K562 (cell line): ENCODE measurements at regions not wholly inside any gene's neighbourhood (a gene's known extent, or its start where the extent isn't known, plus 50 kb on each side); places are given as distances from the start of the nearest gene placed in this dataset.

Experiments
- ATAC-seq: fragments of 200-7000 bp; cut with Tn5 transposase; 3 replicates; pipeline ENCODE4 v1.9.1; 2020; ENCODE audit warnings: moderate library complexity
- BruUV-seq: library from RNA; stranded (reverse); fragments of 400-500 nt; replicated peaks from 2 replicates; lab custom pipeline; 2021; lab: Mats Ljungman, UMichigan
- CTCF ChIA-PET: fragments of 300-600 bp; formaldehyde crosslinking; extraction: SDS; loops from one replicate; lab custom pipeline; 2021; ENCODE audit warnings: low intra/inter-chr PET ratio; lab: Yijun Ruan, JAX
- POLR2A ChIA-PET: fragments of 300-600, 350-650 bp; sonication (Branson Sonifier 250); formaldehyde crosslinking; extraction: SDS; loops from one replicate; lab custom pipeline; 2021; ENCODE audit warnings: antibody characterized with exemption, inconsistent platforms; lab: Yijun Ruan, JAX
- DNase-seq, 4 experiments: peaks; one replicate each; pipeline versions ENCODE4 v3.0.0 to v3.0.0-alpha.2; 2011 to 2018; ENCODE audit warnings: low spot score in 3 of 4, mixed read lengths in 3 of 4; ENCODE audit errors: extremely low read depth in 1 of 4
- FAIRE-seq: peaks from 2 replicates; lab custom pipeline; 2011; peaks lifted over from hg19 to GRCh38; lab: Jason Lieb, UNC
- H2AFZ ChIP-seq: 2 replicates; pipeline ENCODE4 v1.6.0; 2011; ENCODE audit warnings: low read depth, low read length, control low read depth, inconsistent platforms
- H3K27ac ChIP-seq: fragments of 200-600 bp; 3 replicates; pipeline ENCODE4 v1.8.0; 2011; ENCODE audit warnings: low read depth, mild to moderate bottlenecking, control low read depth, inconsistent platforms, low read length, moderate library complexity, mixed read lengths; ENCODE audit errors: extremely low read depth
- H3K27me3 ChIP-seq, 2 experiments: fragments of 300-600 bp in 1 of 2; 2 replicates in 1 of 2; 3 replicates in 1 of 2; pipeline versions ENCODE4 v1.6.0 to v1.8.0; 2011; ENCODE audit warnings: inconsistent platforms in 2 of 2, low read length in 2 of 2, mild to moderate bottlenecking in 1 of 2, mixed read lengths in 1 of 2, moderate library complexity in 1 of 2; ENCODE audit not compliant: control insufficient read depth in 2 of 2, insufficient read depth in 2 of 2
- H3K36me3 ChIP-seq: fragments of 300-600 bp; 3 replicates; pipeline ENCODE4 v1.8.0; 2011; ENCODE audit warnings: mild to moderate bottlenecking, low read length, inconsistent platforms; ENCODE audit not compliant: control insufficient read depth, insufficient read depth
- H3K4me1 ChIP-seq, 2 experiments: fragments of 200-600 bp in 1 of 2; replicated peaks in 1 of 2; 2 replicates in 1 of 2; 3 replicates in 1 of 2; pipeline versions ENCODE4 v1.5.1 to v1.8.0; 2011; ENCODE audit warnings: inconsistent platforms in 2 of 2, low read length in 2 of 2, mild to moderate bottlenecking in 1 of 2, mixed read lengths in 1 of 2, moderate library complexity in 1 of 2; ENCODE audit not compliant: control insufficient read depth in 2 of 2, insufficient read depth in 2 of 2
- H3K4me2 ChIP-seq: 2 replicates; pipeline ENCODE4 v1.6.1; 2011; ENCODE audit warnings: low read length, control low read depth, inconsistent platforms, mixed read lengths; ENCODE audit not compliant: insufficient read depth
- H3K4me3 ChIP-seq: fragments of 200-600 bp; sonication (generic), shearing (Covaris generic); 2 replicates; pipeline ENCODE4 v1.5.1; 2016; ENCODE audit warnings: control low read depth, inconsistent platforms
- H3K79me2 ChIP-seq: fragments of 200-600 bp; 3 replicates; pipeline ENCODE4 v1.8.0; 2011; ENCODE audit warnings: low read length, inconsistent platforms; ENCODE audit not compliant: control insufficient read depth, insufficient read depth
- H3K9ac ChIP-seq, 2 experiments: 2 replicates each; pipeline versions ENCODE4 v1.6.0 to v1.6.1; 2011; ENCODE audit warnings: low read depth in 2 of 2, low read length in 2 of 2, control low read depth in 1 of 2, inconsistent platforms in 1 of 2, mild to moderate bottlenecking in 1 of 2, mixed read lengths in 1 of 2; ENCODE audit not compliant: insufficient read depth in 1 of 2
- H3K9me1 ChIP-seq: one replicate; pipeline ENCODE4 v1.6.0; 2011; ENCODE audit warnings: inconsistent platforms, mild to moderate bottlenecking, low read length, moderate library complexity; ENCODE audit not compliant: control insufficient read depth, insufficient read depth
- H3K9me3 ChIP-seq: replicated peaks from 2 replicates; pipeline ENCODE4 v1.5.1; 2011; ENCODE audit warnings: low read depth, low read length, inconsistent platforms; ENCODE audit not compliant: control insufficient read depth, insufficient read depth
- H4K20me1 ChIP-seq: replicated peaks from 2 replicates; pipeline ENCODE4 v1.6.1; 2011; ENCODE audit warnings: low read length, inconsistent platforms, mixed read lengths; ENCODE audit not compliant: control insufficient read depth, insufficient read depth
- CBFB ChIP-seq: sonication (generic); formaldehyde crosslinking; IDR thresholded peaks from 2 replicates; pipeline ENCODE4 v1.4.0; 2020; ENCODE audit warnings: mild to moderate bottlenecking, missing genetic modification reagents
- CHD4 ChIP-seq: fragments of 200-600 bp; sonication (generic); IDR thresholded peaks from 3 replicates; pipeline ENCODE4 v1.6.1; 2012; ENCODE audit warnings: low read depth, mild to moderate bottlenecking, mixed read lengths, low read length, inconsistent platforms; ENCODE audit not compliant: insufficient read depth, insufficient replicate concordance, poor library complexity, severe bottlenecking
- FOXA3 ChIP-seq, 2 experiments: fragments of 450-650 bp in 1 of 2; sonication (generic) in 1 of 2; formaldehyde crosslinking; IDR thresholded peaks in 1 of 2; conservative IDR thresholded peaks in 1 of 2; 2 replicates each; pipeline versions ENCODE4 v1.4.0 to v1.8.0; 2020 to 2022; ENCODE audit warnings: mild to moderate bottlenecking in 2 of 2, missing genetic modification reagents in 1 of 2
- FOXK1 ChIP-seq: sonication (generic); formaldehyde crosslinking; IDR thresholded peaks from 2 replicates; pipeline ENCODE4 v1.8.0; 2022; ENCODE audit warnings: missing genetic modification reagents, mild to moderate bottlenecking, borderline replicate concordance
- HIVEP1 ChIP-seq: fragments of 250-450 bp; sonication (Bioruptor Pico); IDR thresholded peaks from 2 replicates; pipeline ENCODE4 v1.4.0; 2020; ENCODE audit warnings: mild to moderate bottlenecking
- MEIS2 ChIP-seq: fragments of 450-650 bp; IDR thresholded peaks from 2 replicates; pipeline ENCODE4 v1.6.1; 2014; ENCODE audit warnings: mild to moderate bottlenecking; ENCODE audit not compliant: partially characterized antibody
- NFYB ChIP-seq: IDR thresholded peaks from 2 replicates; pipeline ENCODE4 v1.6.1; 2011; ENCODE audit warnings: mild to moderate bottlenecking, moderate library complexity; ENCODE audit not compliant: insufficient read length; ENCODE audit errors: extremely low read depth
- RUNX1 ChIP-seq: sonication (generic); IDR thresholded peaks from 2 replicates; pipeline ENCODE4 v1.6.1; 2016; ENCODE audit warnings: antibody characterized with exemption, low read depth
- TEAD4 ChIP-seq, 2 experiments: sonication (generic) in 1 of 2; formaldehyde crosslinking in 1 of 2; IDR thresholded peaks; 2 replicates each; pipeline versions ENCODE4 v1.6.1 to v1.8.0; 2012 to 2022; ENCODE audit warnings: borderline replicate concordance in 1 of 2, inconsistent platforms in 1 of 2, low read length in 1 of 2, mild to moderate bottlenecking in 1 of 2, missing genetic modification reagents in 1 of 2
- YBX1 ChIP-seq: fragments of 450-650 bp; IDR thresholded peaks from 2 replicates; pipeline ENCODE4 v1.7.1; 2016; ENCODE audit warnings: mild to moderate bottlenecking
- in situ Hi-C: fragments of 300-500 bp; cut with MboI; formaldehyde crosslinking; loops from 4 replicates; pipeline ENCODE4 v1.15.0; 2018; ENCODE audit warnings: inconsistent platforms, mixed read lengths
- intact Hi-C: fragments of 100-400 bp; cut with micrococcal nuclease; formaldehyde crosslinking; loops from 2 replicates; pipeline ENCODE4 v1.14.2; 2022
- TF ChIP-seq, protein P1 (sequence below): fragments of 250-450 bp; sonication (Bioruptor Pico); IDR thresholded peaks from 2 replicates; pipeline ENCODE4 v1.8.0; 2022; ENCODE audit warnings: inconsistent platforms
- TF ChIP-seq, protein P2 (sequence below): fragments of 450-650 bp; IDR thresholded peaks from 2 replicates; pipeline ENCODE4 v1.6.1; 2016; ENCODE audit warnings: borderline replicate concordance
- TF ChIP-seq, protein P3 (sequence below): fragments of 200-400 bp; formaldehyde crosslinking; IDR thresholded peaks from 2 replicates; pipeline ENCODE4 v1.6.1; 2017; ENCODE audit warnings: mild to moderate bottlenecking, low read depth, low read length, moderate library complexity
- TF ChIP-seq, protein P4 (sequence below), 2 experiments: IDR thresholded peaks; 2 replicates each; pipeline ENCODE4 v1.6.1; 2011; ENCODE audit warnings: borderline replicate concordance in 1 of 2, control low read depth in 1 of 2, low read depth in 1 of 2, low read length in 1 of 2, mild to moderate bottlenecking in 1 of 2, mixed read lengths in 1 of 2, moderate library complexity in 1 of 2; ENCODE audit not compliant: insufficient read depth in 1 of 2, insufficient read length in 1 of 2, poor library complexity in 1 of 2, severe bottlenecking in 1 of 2; ENCODE audit errors: extremely low read depth in 1 of 2

DNA sequence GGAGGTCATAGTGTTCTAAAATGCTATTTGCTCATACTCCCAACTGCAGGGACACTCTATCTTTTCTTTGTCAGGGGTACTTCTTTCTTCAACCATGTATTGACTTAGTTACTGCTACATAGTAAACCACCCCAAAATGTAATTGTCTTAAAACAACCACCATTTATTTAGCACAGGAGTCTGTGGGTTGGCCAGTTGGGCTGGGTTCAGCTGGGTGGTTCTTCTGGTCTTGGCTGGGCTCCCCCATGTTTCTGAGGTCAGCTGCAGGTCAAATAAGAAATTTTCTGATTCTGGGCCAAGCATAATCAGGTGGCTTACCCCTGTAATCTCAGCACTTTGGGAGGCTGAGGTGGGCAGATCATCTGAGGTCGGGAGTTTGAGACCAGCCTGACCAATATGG lies 220.0 kb upstream of the BTBD3 start (continued):
- TF ChIP-seq, protein P1, sequence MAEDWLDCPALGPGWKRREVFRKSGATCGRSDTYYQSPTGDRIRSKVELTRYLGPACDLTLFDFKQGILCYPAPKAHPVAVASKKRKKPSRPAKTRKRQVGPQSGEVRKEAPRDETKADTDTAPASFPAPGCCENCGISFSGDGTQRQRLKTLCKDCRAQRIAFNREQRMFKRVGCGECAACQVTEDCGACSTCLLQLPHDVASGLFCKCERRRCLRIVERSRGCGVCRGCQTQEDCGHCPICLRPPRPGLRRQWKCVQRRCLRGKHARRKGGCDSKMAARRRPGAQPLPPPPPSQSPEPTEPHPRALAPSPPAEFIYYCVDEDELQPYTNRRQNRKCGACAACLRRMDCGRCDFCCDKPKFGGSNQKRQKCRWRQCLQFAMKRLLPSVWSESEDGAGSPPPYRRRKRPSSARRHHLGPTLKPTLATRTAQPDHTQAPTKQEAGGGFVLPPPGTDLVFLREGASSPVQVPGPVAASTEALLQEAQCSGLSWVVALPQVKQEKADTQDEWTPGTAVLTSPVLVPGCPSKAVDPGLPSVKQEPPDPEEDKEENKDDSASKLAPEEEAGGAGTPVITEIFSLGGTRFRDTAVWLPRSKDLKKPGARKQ (CRISPR knock-in tag): no peak
- TF ChIP-seq MEIS2: no peak
- TF ChIP-seq, protein P2, sequence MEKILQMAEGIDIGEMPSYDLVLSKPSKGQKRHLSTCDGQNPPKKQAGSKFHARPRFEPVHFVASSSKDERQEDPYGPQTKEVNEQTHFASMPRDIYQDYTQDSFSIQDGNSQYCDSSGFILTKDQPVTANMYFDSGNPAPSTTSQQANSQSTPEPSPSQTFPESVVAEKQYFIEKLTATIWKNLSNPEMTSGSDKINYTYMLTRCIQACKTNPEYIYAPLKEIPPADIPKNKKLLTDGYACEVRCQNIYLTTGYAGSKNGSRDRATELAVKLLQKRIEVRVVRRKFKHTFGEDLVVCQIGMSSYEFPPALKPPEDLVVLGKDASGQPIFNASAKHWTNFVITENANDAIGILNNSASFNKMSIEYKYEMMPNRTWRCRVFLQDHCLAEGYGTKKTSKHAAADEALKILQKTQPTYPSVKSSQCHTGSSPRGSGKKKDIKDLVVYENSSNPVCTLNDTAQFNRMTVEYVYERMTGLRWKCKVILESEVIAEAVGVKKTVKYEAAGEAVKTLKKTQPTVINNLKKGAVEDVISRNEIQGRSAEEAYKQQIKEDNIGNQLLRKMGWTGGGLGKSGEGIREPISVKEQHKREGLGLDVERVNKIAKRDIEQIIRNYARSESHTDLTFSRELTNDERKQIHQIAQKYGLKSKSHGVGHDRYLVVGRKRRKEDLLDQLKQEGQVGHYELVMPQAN: no peak

DNA sequence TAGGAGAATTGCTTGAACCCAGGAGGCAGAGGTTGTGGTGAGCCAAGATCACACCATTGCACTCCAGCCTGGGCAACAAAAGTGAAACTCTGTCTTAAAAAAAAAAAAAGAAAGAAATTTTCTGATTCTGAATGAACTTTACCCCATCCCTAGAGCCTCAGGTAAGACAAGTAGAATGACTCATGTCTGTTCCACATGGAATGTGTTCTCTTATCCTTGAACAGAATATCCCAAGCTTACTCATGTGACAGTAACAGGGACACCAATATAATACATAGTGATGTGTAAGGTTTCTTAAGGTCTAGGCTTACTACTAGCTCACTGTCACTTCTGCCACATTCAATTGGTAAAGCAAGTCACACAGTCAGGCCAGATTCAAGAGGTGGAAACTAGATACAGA lies 219.6 kb upstream of the BTBD3 start:
- H3K27me3 ChIP-seq: no peaks in the 10 kb centered on the region
- no TSS peak for BruUV-seq
- in situ Hi-C loops: no loop called here
- H4K20me1 ChIP-seq: no peaks in the 10 kb centered on the region
- H3K9me3 ChIP-seq: no peaks in the 10 kb centered on the region
- ATAC-seq (no peak), DNase-seq (no peak), FAIRE-seq (no peak)
- intact Hi-C loops: no loop called here
- no peaks in the 10 kb centered on the region for H3K36me3 ChIP-seq
- no peak overlapping the region for H2AFZ ChIP-seq
- CTCF ChIA-PET: no interaction called here
- H3K79me2 ChIP-seq: no peaks in the 10 kb centered on the region
- no peak overlapping the region for H3K27ac ChIP-seq
- H3K9ac ChIP-seq: no peak overlapping the region
- no peaks in the 10 kb centered on the region for H3K9me1 ChIP-seq
- no peak overlapping the region for H3K4me3 ChIP-seq
- no peak overlapping the region for H3K4me2 ChIP-seq
- H3K4me1 ChIP-seq: no peaks in the 10 kb centered on the region
- POLR2A ChIA-PET: no interaction called here
- TF ChIP-seq RUNX1: no peak
- TF ChIP-seq, protein P3, sequence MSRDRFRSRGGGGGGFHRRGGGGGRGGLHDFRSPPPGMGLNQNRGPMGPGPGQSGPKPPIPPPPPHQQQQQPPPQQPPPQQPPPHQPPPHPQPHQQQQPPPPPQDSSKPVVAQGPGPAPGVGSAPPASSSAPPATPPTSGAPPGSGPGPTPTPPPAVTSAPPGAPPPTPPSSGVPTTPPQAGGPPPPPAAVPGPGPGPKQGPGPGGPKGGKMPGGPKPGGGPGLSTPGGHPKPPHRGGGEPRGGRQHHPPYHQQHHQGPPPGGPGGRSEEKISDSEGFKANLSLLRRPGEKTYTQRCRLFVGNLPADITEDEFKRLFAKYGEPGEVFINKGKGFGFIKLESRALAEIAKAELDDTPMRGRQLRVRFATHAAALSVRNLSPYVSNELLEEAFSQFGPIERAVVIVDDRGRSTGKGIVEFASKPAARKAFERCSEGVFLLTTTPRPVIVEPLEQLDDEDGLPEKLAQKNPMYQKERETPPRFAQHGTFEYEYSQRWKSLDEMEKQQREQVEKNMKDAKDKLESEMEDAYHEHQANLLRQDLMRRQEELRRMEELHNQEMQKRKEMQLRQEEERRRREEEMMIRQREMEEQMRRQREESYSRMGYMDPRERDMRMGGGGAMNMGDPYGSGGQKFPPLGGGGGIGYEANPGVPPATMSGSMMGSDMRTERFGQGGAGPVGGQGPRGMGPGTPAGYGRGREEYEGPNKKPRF: no peak
- TF ChIP-seq NFYB: no peak
- no peak for TF ChIP-seq FOXK1 (CRISPR knock-in tag)
- no peak for TF ChIP-seq YBX1
- no peak for TF ChIP-seq FOXA3 (CRISPR knock-in tag; conservative IDR thresholded peaks at IDR 0.05 in 1 of 2, IDR thresholded peaks at IDR 0.05 in 1 of 2)
- TF ChIP-seq CBFB (CRISPR knock-in tag): no peak
- TF ChIP-seq HIVEP1 (CRISPR knock-in tag): no peak
- TF ChIP-seq CHD4: no peak
- TF ChIP-seq, protein P4, sequence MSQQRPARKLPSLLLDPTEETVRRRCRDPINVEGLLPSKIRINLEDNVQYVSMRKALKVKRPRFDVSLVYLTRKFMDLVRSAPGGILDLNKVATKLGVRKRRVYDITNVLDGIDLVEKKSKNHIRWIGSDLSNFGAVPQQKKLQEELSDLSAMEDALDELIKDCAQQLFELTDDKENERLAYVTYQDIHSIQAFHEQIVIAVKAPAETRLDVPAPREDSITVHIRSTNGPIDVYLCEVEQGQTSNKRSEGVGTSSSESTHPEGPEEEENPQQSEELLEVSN (IDR thresholded peaks at IDR 0.05; ENCODE audit: borderline replicate concordance in 1 of 2, extremely low read depth in 1 of 2, insufficient read depth in 1 of 2, insufficient read length in 1 of 2, low read depth in 1 of 2, low read length in 1 of 2, poor library complexity in 1 of 2, severe bottlenecking in 1 of 2): no peak
- TF ChIP-seq TEAD4 (IDR thresholded peaks at IDR 0.05; ENCODE audit: low read length): no peak
- TF ChIP-seq TEAD4 (CRISPR knock-in tag; IDR thresholded peaks at IDR 0.05; ENCODE audit: borderline replicate concordance): no peak
